GM21786 (cell line): ENCODE measurements at regions not wholly inside any gene's neighbourhood (a gene's known extent, or its start where the extent isn't known, plus 50 kb on each side); places are given as distances from the start of the nearest gene placed in this dataset.

Experiments
- ATAC-seq: cut with Tn5 transposase; IDR thresholded peaks from one replicate; pipeline ENCODE4 v1.9.1; 2021; ENCODE audit not compliant: unreplicated experiment

DNA sequence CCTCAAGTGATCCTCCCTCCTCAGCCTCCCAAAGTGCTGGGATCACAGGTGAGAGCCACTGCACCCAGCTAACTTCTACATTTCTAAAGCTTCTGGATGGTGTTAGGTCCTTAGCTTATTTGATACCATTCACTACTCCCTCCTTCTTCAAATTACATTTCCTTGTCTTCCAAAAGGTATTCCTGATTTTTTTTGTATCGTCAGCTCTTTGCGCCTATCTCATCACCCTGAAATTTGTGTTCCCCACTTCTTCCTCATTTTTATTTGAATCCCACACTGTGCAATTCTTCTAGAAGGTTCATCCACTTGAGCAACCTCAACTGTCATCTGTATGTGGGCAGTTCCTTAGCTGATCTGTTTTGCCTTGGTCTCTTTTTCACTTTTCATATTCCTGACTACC lies 241.8 kb upstream of the RGS6 start:
- ATAC-seq, result no peak

DNA sequence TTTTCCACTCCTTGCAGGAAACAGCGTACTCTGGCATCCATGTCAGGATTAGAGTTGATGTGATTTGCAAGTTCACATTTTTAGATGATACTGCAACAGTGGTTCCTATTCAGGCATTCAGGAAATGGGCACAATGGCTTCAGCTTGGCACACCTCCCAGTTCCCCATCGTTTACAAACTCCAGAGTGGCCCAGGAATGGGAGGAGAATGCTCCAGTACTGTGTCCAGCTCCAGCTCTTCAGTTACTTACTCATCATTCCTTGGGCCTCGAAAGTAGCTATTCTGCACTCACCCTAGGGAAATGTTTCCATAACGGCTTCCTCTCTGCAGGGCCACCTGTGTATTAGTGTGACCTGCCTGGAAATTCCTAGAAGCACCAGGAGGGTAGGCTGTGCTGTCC lies 239.7 kb upstream of the RGS6 start:
- no peak for ATAC-seq

DNA sequence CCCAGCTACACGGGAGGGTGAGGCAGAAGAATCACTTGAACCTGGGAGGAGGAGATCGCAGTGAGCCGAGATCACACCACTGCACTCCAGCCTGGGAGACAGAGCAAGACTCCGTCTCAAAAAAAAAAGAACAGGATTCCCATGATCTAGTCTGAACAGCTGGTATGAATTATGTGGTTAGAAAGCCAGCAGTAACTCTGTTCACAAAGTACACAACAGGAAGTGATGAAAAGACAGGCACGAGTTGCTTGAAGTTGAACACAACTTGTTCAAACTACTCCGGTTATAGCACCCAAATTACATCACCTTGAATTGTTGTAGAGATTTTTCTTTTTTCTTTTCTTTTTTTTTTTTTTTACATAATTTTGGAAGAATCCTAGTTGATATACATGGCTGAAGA lies 238.8 kb upstream of the RGS6 start:
- ATAC-seq, result no peak

DNA sequence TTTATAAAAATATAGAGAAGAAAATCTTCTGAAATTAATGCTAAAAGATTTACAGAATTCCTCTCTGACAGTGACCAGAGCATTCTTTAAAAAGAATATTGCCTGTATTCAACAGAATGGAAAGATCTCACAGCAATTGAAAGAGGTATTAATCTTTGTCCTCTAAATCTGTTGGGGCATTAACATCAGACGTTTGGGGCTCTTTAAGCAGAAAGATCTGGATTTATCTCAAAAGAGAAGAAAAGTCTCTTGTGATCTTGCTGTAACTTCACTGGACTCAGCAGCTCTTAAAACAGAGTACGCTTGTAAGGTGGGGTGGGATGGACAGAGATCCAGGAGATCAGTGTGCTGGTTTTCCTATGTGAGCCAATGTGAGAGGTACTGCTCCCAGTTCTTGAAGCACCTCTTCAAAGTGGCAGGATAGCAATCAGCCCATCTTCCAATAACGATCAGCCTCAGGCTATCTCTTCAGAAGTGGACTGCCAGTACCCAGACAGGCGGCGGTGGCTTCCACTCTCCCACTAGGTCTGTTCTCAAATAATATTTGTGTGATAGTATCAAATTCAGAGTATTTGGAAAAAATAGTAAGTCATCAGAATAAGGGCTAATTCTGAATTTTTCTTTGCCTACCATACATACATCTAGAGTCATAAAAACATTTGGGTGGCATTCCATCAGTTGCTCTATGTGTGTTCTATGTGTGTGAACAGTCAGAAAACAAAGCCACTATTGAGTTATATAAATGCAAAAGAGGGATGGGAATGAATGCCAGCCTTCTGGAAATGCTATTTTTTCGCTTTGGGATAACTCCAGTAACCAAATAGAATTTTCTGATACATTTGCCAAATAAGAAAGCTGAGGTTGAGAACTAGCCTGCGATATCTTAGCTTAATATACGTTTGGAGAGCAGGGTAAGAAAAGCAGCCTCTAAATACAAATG lies 237.4 kb upstream of the RGS6 start:
- ATAC-seq, result no peak

- ATAC-seq, result no peak
These were observed 236.4 kb upstream of the RGS6 start for GRCh38 chr14:71695611-71696350.

DNA sequence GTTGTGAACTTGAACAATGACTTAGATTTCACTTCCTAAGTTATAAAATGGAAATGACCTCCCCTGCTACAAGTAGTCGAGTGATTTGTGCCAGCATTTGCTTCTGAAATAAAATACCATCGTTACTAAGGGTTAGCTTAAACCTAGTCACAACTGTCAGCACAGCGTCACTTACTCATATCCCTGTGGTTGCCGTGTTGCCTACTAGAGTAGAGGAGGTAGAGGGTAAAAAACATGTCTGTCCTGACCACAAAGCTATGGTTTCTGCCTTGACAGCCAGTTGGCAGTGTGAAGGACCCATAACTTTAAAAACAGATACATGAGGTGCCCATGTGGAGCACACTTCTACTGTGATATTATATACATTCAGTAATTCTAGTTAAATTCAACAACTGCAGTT lies 234.2 kb upstream of the RGS6 start:
- no peak for ATAC-seq

GRCh38 chr14:71698673-71699072 lies 233.6 kb upstream of the RGS6 start:
- ATAC-seq, result no peak

- no peak for ATAC-seq
These were observed 230.2 kb upstream of the RGS6 start for GRCh38 chr14:71701990-71702389.

- no peak for ATAC-seq
These were observed 229.4 kb upstream of the RGS6 start for GRCh38 chr14:71702786-71703185.

DNA sequence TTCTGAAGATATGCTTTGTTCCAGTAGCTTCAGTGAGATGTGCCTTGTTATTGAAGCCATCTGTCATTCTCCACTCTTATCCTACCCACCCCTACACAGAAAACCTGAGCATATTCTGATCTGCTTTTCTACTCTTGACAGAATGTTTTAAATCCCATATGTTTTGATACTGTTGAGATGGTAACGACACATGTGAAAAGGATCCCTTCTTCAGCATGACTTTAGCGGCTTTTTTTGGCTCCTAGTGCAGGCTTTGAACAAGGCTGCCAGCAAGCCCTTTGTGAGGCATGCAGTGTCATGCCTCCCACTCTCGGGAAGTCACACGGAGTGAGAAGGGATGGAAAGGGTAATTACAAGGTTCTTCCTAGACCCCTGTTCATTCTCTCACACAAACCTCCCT lies 228.8 kb upstream of the RGS6 start:
- ATAC-seq, result no peak

DNA sequence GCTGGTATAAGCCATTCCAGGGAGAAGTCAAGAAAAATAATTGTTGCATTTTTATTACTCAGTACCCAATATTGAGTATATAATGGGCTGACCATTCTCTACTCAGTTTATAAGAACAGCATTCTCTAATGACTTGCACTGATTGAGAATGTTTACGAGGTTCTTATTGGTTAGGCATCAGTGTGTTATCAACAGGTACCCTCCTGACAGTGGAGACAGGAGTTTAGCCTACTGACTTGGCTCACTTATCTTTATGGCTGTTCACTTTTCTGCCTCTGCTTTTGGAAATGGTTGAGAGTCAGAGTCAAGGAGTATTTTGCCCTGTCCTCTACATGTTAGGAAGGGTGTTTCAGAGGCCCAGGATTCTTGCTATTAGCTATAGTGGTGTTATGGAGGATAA lies 228.0 kb upstream of the RGS6 start:
- ATAC-seq, result no peak

DNA sequence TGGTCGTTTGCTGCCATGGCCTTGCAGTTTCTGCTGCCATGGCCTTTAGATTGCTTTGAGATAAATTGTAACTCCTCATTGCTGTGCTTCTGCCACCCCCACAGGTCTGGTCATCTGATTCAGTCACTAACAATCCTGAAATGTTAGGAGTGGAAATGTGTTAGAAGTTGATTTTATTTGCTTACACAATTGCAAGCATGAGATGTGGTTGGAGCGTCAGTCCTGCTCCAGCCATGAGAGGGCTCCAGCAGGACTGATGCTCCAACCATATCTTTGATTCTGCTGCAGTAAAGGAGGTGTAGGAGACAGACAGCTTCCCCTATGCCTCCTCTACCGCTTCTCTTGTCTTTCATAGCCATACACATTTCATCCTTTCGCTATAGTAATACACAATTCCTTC lies 226.8 kb upstream of the RGS6 start:
- ATAC-seq, result no peak

DNA sequence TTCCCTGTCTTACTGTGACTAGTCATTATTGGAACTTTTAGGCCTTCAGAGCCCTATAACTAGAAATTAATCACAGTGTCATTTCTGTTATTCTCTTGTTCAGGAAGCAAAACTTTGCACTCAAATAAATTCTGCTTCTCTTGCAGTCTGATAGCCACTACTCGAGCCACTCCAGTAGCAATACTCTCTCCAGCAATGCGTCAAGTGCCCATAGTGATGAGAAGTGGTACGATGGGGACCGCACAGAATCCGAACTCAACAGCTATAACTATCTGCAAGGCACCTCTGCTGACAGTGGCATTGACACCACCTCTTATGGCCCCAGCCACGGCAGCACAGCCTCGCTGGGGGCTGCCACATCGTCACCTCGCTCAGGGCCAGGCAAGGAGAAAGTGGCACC lies 223.2 kb upstream of the RGS6 start:
- no peak for ATAC-seq

- no peak for ATAC-seq
These were observed 222.2 kb upstream of the RGS6 start for GRCh38 chr14:71709987-71710386.

DNA sequence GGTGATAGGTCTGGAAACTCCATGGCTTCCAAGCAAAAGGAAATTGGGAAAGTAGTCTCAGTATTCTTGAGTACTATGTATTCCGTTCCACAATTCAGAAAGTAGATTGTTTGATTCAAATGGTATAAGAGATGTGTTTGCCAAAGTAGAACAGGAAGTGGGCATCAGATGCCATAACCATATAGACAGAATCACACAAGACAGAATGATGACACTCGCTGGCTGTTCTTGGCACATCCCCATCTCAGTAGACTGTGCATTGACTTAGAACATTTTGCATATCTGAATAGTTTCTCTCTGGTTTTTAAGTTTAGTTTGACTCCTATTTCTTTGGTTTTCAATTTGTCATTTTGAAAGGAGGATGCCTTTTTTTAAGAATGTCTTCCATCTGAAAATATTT lies 221.1 kb upstream of the RGS6 start:
- ATAC-seq, result no peak

- no peak for ATAC-seq
These were observed 220.6 kb upstream of the RGS6 start for GRCh38 chr14:71711619-71712018.

DNA sequence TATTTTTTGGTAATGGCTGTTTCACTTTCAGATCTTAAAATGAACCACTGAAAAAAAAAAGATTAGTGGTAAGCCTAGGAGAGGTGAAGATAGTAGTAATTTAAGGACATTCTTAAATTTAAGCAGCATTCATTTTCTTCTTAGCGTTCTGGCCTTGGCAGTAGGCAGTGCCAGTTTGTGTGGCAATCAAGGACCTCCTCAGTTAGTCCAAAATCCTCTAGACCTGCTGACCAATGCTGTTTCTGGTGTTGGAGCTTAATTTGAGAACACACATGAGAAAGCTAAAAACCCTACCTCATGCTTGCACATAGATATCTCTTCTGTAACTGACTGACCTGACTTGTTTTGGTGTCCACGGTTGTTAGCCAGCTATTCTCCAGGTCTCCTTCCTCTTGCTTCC lies 219.8 kb upstream of the RGS6 start:
- no peak for ATAC-seq

DNA sequence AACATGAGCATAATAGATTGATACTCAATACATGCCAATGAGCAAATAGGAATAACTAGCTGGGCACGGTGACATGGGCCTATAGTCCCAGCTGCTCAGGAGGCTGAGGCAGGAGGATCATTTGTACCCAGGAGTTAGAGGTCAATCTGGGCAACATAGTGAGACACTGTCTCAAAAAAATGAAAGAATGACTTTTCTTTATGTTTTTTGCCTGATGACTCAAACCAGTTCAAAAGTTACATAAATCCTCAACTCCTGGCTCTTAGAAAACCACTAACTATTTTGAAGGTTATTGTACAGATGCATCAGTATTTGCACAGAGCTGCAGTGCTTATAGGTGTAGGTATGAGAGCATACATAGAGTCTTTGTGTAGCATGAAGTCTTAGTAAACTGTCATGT lies 219.2 kb upstream of the RGS6 start:
- ATAC-seq, result no peak

GRCh38 chr14:71713451-71713850 lies 218.8 kb upstream of the RGS6 start:
- no peak for ATAC-seq

GRCh38 chr14:71714225-71714624 lies 218.0 kb upstream of the RGS6 start:
- ATAC-seq, result no peak

DNA sequence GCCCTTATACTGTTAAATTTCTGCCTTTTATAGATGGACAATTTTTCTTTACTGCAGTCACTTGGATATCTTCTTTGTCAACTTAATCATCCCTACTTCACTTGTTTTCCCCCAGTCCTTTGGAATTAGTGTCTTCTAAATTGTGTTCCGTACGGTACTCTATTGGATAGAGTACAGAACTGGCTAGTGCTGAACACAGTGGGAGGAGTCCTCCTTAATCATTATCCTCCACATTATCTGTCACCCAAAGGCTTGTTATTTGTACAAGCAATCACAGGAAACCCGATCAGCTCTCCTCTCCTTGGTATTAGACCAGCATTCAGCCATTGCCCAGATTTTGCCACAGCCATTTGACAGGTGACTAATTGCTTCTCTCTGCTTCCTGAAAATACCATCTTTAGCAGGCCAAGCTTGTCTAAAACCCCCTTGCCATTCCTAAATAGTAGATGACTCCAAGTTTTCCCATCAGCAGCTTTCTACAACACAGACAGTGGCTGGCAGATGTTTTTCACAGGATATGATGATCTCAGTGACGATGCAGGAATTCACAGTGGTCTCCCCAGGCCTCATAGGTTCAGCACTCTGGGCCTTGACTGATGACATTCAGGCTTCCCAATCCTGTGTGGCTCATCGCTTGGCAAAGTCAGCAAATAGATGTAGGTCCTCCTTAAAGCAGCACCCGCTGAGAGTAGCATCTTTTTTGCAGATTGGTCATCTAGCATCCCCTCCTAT lies 216.0 kb upstream of the RGS6 start:
- ATAC-seq, result no peak
